ENCODE measurements at regions not wholly inside any gene's neighbourhood (a gene's known extent, or its start where the extent isn't known, plus 50 kb on each side); places are given as distances from the start of the nearest gene placed in this dataset.

GRCh38 chr2:143835481-143835880 is 684.4 kb downstream of the ZEB2 start:
- POLR2A ChIA-PET (ENCODE audit: low non-redundant PET), result no interaction called here
- no peaks in the 10 kb centered on the region for H3K9me3 ChIP-seq (ENCODE audit: low read depth, low read length, poor library complexity, severe bottlenecking)
- no TSS peak for BruUV-seq (replicated peaks)
- TF ChIP-seq CTCF (conservative IDR thresholded peaks at IDR 0.05; ENCODE audit: low read depth, low read length), result no peak
- no peak for TF ChIP-seq EZH2 (IDR thresholded peaks at IDR 0.05; ENCODE audit: borderline replicate concordance, low read depth, low read length, poor library complexity, severe bottlenecking)
- H3K36me3 ChIP-seq (ENCODE audit: insufficient read depth, low read length, poor library complexity, severe bottlenecking), result no peaks in the 10 kb centered on the region
- peaks cover 4% of the 10 kb centered on the region for H3K4me1 ChIP-seq (ENCODE audit: insufficient read depth, low read length, poor library complexity, severe bottlenecking)
- CTCF ChIA-PET, result no interaction called here
- H3K4me3 ChIP-seq (ENCODE audit: low read depth, low read length, poor library complexity, severe bottlenecking), result no peak overlapping the region
- DNase-seq (ENCODE audit: low spot score), result no peak
- H3K27ac ChIP-seq (ENCODE audit: low read depth, low read length, poor library complexity, severe bottlenecking), result no peak overlapping the region
- no peaks in the 10 kb centered on the region for H3K27me3 ChIP-seq (replicated peaks; ENCODE audit: insufficient read depth, low read depth, low read length, poor library complexity)
- intact Hi-C loops (cut with micrococcal nuclease; ENCODE audit: unreplicated experiment), result no loop called here

GRCh38 chr2:143833015-143833660 is 686.8 kb downstream of the ZEB2 start:
- Histone ChIP-seq H3K9me3 (ENCODE audit: low read depth, low read length, poor library complexity, severe bottlenecking) (no peaks in the 10 kb centered on the region), H3K27me3 (replicated peaks; ENCODE audit: insufficient read depth, low read depth, low read length, poor library complexity) (no peaks in the 10 kb centered on the region), H3K4me1 (ENCODE audit: insufficient read depth, low read length, poor library complexity, severe bottlenecking) (no peaks in the 10 kb centered on the region), H3K4me3 (ENCODE audit: low read depth, low read length, poor library complexity, severe bottlenecking) (no peak overlapping the region), H3K27ac (ENCODE audit: low read depth, low read length, poor library complexity, severe bottlenecking) (no peak overlapping the region), H3K36me3 (ENCODE audit: insufficient read depth, low read length, poor library complexity, severe bottlenecking) (no peaks in the 10 kb centered on the region)
- intact Hi-C loops (cut with micrococcal nuclease; ENCODE audit: unreplicated experiment), result no loop called here
- ChIA-PET CTCF (no interaction called here), POLR2A (ENCODE audit: low non-redundant PET) (no interaction called here)
- BruUV-seq (replicated peaks), result no TSS peak
- TF ChIP-seq EZH2 (IDR thresholded peaks at IDR 0.05; ENCODE audit: borderline replicate concordance, low read depth, low read length, poor library complexity, severe bottlenecking), result no peak
- no peak for TF ChIP-seq CTCF (conservative IDR thresholded peaks at IDR 0.05; ENCODE audit: low read depth, low read length)
- no peak for DNase-seq (ENCODE audit: low spot score)

- H3K9me3 ChIP-seq (ENCODE audit: low read depth, low read length, poor library complexity, severe bottlenecking), result no peaks in the 10 kb centered on the region
- CTCF ChIA-PET, result no interaction called here
- intact Hi-C loops (cut with micrococcal nuclease; ENCODE audit: unreplicated experiment), result no loop called here
- H3K4me3 ChIP-seq (ENCODE audit: low read depth, low read length, poor library complexity, severe bottlenecking), result no peak overlapping the region
- H3K27ac ChIP-seq (ENCODE audit: low read depth, low read length, poor library complexity, severe bottlenecking), result no peak overlapping the region
- POLR2A ChIA-PET (ENCODE audit: low non-redundant PET), result no interaction called here
- H3K4me1 ChIP-seq (ENCODE audit: insufficient read depth, low read length, poor library complexity, severe bottlenecking), result peaks cover 8% of the 10 kb centered on the region
- H3K27me3 ChIP-seq (replicated peaks; ENCODE audit: insufficient read depth, low read depth, low read length, poor library complexity), result no peaks in the 10 kb centered on the region
- no TSS peak for BruUV-seq (replicated peaks)
- TF ChIP-seq CTCF (conservative IDR thresholded peaks at IDR 0.05; ENCODE audit: low read depth, low read length), result no peak
- no peak for TF ChIP-seq EZH2 (IDR thresholded peaks at IDR 0.05; ENCODE audit: borderline replicate concordance, low read depth, low read length, poor library complexity, severe bottlenecking)
- no peak for DNase-seq (ENCODE audit: low spot score)
- no peaks in the 10 kb centered on the region for H3K36me3 ChIP-seq (ENCODE audit: insufficient read depth, low read length, poor library complexity, severe bottlenecking)
These were observed 689.4 kb downstream of the ZEB2 start for GRCh38 chr2:143830476-143830875.
